ENCODE measurements at regions not wholly inside any gene's neighbourhood (a gene's known extent, or its start where the extent isn't known, plus 50 kb on each side); places are given as distances from the start of the nearest gene placed in this dataset.

DNA sequence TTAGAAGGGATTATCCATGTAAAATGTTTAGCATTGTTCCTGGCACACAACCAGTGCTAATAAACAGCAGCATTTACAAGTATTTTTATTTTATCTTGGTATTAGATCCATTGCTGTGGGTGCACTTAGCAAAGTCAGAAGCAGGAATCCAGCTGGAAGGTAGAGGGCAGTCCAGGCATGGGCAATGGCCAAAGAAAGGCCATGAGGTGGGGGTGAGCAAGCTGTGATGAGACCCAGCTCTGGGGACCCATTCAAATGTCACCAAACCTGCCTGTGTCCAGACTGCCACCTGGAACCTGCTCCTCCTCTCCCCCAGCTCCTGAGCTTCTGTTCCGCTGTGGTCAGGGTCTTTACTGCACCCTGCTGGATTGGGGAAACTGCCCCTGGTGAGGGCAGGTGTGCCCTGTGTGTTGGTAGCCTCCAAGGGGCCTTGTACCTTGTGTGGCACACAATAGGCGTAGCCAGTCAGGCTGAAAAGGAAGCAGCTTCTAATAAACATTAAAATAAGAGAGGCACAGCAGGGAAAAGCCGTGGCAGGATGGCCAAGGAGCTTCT lies 118.0 kb upstream of the CRHR1 start:
- DNase-seq (ENCODE audit: low spot score in 2 of 2, unreplicated experiment in 2 of 2), result no peak
- Mint-ChIP-seq H3K27ac (no peak overlapping the region), H3K4me1 (no peaks in the 10 kb centered on the region), H3K36me3 (no peaks in the 10 kb centered on the region), H3K9me3 (peaks cover 6% of the 10 kb centered on the region), H3K4me3 (no peak overlapping the region), H3K27me3 (ENCODE audit: low read depth) (peaks cover 58% of the 10 kb centered on the region)
- no peak for TF ChIP-seq CTCF (IDR thresholded peaks at IDR 0.05; ENCODE audit: unreplicated experiment)

- peaks cover 52% of the 10 kb centered on the region for H3K27me3 Mint-ChIP-seq (ENCODE audit: low read depth)
- no peak for DNase-seq (ENCODE audit: low spot score in 2 of 2, unreplicated experiment in 2 of 2)
- H3K27ac Mint-ChIP-seq, result no peak overlapping the region
- no peak for TF ChIP-seq CTCF (IDR thresholded peaks at IDR 0.05; ENCODE audit: unreplicated experiment)
- H3K36me3 Mint-ChIP-seq, result no peaks in the 10 kb centered on the region
- H3K4me3 Mint-ChIP-seq, result no peak overlapping the region
- no peaks in the 10 kb centered on the region for H3K4me1 Mint-ChIP-seq
- H3K9me3 Mint-ChIP-seq, result peaks cover 6% of the 10 kb centered on the region
These were observed 117.5 kb upstream of the CRHR1 start for GRCh38 chr17:45666641-45667040.

DNA sequence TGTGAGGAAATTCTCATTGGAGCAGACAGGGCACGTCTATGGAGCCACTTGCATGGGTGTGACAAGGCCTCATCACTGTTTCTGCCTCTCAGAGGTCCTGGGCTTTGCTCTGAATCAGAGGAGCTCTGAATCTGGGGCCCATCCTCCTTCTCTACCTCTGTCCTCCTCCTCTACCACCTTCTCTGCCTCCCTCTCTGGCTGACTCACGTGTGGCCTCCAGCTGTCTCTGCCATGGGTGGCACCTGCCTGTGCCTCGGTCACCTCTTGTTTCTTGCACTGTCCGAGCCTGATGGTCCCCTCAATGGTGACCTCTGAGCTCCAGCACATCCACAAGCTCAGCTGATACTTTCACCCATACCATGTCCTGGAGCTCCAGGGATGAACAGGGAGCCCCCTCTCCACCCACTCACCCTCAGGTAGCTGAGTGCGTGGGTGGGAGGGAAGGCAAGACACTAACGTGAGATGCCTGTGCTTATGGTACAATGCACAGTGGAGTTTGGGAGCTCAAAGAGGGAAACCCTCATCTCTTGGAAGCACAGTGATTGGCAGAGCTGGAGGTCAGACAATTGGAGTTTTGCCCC lies 116.4 kb upstream of the CRHR1 start:
- no peak for DNase-seq (ENCODE audit: low spot score in 2 of 2, unreplicated experiment in 2 of 2)
- peaks cover 45% of the 10 kb centered on the region for H3K27me3 Mint-ChIP-seq (ENCODE audit: low read depth)
- no peak overlapping the region for H3K27ac Mint-ChIP-seq
- peaks cover under 1% of the 10 kb centered on the region for H3K9me3 Mint-ChIP-seq
- H3K36me3 Mint-ChIP-seq, result no peaks in the 10 kb centered on the region
- no peak overlapping the region for H3K4me3 Mint-ChIP-seq
- no peaks in the 10 kb centered on the region for H3K4me1 Mint-ChIP-seq
- no peak for TF ChIP-seq CTCF (IDR thresholded peaks at IDR 0.05; ENCODE audit: unreplicated experiment)

- no peaks in the 10 kb centered on the region for H3K4me1 Mint-ChIP-seq
- no peak overlapping the region for H3K27ac Mint-ChIP-seq
- no peak for DNase-seq (ENCODE audit: low spot score in 2 of 2, unreplicated experiment in 2 of 2)
- H3K27me3 Mint-ChIP-seq (ENCODE audit: low read depth), result peaks cover 40% of the 10 kb centered on the region
- no peaks in the 10 kb centered on the region for H3K36me3 Mint-ChIP-seq
- TF ChIP-seq CTCF (IDR thresholded peaks at IDR 0.05; ENCODE audit: unreplicated experiment), result no peak
- no peak overlapping the region for H3K4me3 Mint-ChIP-seq
- no peaks in the 10 kb centered on the region for H3K9me3 Mint-ChIP-seq
These were observed 115.8 kb upstream of the CRHR1 start for GRCh38 chr17:45668316-45668715.

DNA sequence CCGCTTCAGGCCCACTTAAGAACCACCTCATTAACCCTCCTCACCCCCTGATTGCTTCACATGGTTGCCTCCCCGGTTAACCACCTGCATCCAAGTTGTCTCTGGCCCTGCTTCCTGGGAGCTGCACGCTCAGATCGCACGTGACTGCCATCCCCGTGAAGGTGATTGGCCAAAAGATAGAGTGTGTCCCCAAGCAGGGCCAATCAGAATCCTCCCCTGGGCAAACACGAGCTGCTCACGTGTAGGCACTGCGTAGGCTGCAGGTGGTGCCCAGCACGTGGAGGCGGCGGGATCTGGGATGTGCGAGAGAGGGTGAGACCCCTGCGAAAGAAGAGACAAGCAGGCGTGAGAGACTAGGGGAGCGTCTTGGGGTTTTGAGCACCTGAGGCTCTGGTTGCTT lies 111.8 kb upstream of the CRHR1 start:
- Mint-ChIP-seq H3K27ac (no peak overlapping the region), H3K4me1 (no peaks in the 10 kb centered on the region), H3K27me3 (ENCODE audit: low read depth) (peaks cover 31% of the 10 kb centered on the region), H3K36me3 (no peaks in the 10 kb centered on the region), H3K4me3 (no peak overlapping the region), H3K9me3 (peaks cover 5% of the 10 kb centered on the region)
- DNase-seq (ENCODE audit: low spot score in 2 of 2, unreplicated experiment in 2 of 2), result no peak
- no peak for TF ChIP-seq CTCF (IDR thresholded peaks at IDR 0.05; ENCODE audit: unreplicated experiment)

All from mesothelial cell of epicardium (in vitro differentiated cells).